Stimulated activated CD4-positive, alpha-beta T cell treated with anti-CD3 and anti-CD28 coated beads, TNF-alpha, amount 100 ng/mL, for 24 hours (primary cell): ENCODE measurements at regions not wholly inside any gene's neighbourhood (a gene's known extent, or its start where the extent isn't known, plus 50 kb on each side); places are given as distances from the start of the nearest gene placed in this dataset.

Experiments used
- DNase-seq, 3 experiments: peaks; one replicate each; pipeline ENCODE4 v3.0.0-alpha.2; 2020; ENCODE audit warnings: low read depth in 3 of 3

GRCh38 chr11:122177238-122177637, 61.2 kb upstream of the BLID start:
- DNase-seq, result no peak

- no peak for DNase-seq
Measured at GRCh38 chr11:122176651-122177050, 60.6 kb upstream of the BLID start.

- no peak for DNase-seq
Measured at GRCh38 chr11:122175306-122175705, 59.3 kb upstream of the BLID start.

GRCh38 chr11:122173587-122173986, 57.6 kb upstream of the BLID start:
- DNase-seq, result no peak

GRCh38 chr11:122173074-122173450, 57.0 kb upstream of the BLID start:
- no peak for DNase-seq

GRCh38 chr11:122172352-122173073, 56.5 kb upstream of the BLID start:
- DNase-seq, result no peak

DNA sequence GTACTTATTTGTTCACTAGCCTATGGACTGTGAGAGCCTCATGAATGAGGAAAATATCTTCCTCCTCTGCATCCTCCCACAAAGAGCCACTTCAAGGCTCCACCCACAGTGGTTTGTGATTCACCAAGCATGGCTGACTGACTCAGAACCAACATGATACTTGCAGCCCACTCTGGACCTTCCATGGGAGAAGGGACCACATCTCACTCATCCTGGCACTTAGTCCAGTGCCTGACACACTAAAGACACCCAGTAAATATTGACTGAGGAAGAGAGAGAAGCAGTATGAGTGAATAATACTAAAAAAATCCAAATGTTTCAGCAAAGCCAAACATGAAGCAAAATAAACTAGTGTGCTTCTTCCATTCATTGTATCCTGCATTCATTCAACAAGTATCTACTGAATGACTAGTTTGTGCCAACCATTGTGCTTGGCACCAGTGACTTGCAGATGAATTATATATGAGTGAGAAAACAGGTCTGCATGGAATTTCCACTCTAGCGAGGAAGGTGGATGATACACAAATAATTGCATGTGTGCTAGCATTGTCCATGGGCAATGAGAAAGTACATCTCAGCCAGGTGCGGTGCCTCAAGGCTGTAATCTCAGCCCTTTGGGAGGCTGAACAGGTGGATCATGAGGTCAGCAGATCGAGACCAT, 54.9 kb upstream of the BLID start:
- no peak for DNase-seq

GRCh38 chr11:122168218-122168617, 52.2 kb upstream of the BLID start:
- DNase-seq, result no peak

DNA sequence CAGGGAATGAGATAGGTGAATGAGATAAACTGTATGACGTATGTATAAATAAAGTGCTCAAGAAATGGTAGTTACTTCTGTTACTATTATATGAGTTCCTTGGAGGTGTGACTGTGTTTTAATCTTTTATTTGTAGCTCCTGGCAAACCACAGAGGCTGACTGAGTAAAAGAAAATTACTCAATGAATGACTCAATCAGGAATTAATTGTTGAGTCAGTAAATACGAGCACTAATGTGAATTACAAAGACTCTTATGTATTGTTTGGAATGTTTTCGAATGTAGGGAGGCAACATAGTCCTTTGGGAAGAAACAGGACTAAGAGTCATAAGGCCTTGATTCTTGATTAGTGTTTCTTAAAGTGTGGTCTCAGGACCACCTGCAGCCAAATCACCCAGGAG, 51.1 kb upstream of the BLID start:
- DNase-seq, result no peak

GRCh38 chr11:122165607-122166371, 49.8 kb upstream of the BLID start:
- no peak for DNase-seq
